NCI-H1092 (cell line): ENCODE measurements at regions not wholly inside any gene's neighbourhood (a gene's known extent, or its start where the extent isn't known, plus 50 kb on each side); places are given as distances from the start of the nearest gene placed in this dataset.

Experiments used
- DNase-seq: peaks from one replicate; lab custom pipeline; 2025; lab: John Stamatoyannopoulos, UW

- DNase-seq, result no peak
Observed at GRCh38 chr22:47394504-47395440, 632.3 kb downstream of the TBC1D22A start.

- DNase-seq, result no peak
Observed at GRCh38 chr22:47393191-47393590, 630.7 kb downstream of the TBC1D22A start.

DNA sequence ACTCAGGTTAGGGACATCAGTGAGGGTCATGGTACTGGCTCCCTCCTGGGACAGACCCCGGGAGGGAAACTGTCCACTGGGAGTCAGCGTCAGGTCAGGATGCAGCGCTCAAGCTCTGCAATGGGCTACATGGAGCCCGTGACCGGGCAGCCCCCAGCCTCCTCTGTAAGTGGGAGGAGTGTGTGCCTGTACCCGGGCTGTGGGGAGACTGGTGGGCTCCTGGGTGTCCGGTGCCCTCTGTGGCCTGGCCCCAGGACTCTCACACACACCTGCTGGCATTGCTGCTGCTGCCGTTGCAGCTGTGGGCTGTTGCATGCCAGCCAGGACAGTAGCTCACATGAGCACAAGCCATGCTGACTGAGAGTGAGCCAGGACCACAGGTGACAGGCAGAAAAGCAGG is 630.3 kb downstream of the TBC1D22A start:
- no peak for DNase-seq

GRCh38 chr22:47392054-47392347 is 629.6 kb downstream of the TBC1D22A start:
- DNase-seq, result no peak

DNA sequence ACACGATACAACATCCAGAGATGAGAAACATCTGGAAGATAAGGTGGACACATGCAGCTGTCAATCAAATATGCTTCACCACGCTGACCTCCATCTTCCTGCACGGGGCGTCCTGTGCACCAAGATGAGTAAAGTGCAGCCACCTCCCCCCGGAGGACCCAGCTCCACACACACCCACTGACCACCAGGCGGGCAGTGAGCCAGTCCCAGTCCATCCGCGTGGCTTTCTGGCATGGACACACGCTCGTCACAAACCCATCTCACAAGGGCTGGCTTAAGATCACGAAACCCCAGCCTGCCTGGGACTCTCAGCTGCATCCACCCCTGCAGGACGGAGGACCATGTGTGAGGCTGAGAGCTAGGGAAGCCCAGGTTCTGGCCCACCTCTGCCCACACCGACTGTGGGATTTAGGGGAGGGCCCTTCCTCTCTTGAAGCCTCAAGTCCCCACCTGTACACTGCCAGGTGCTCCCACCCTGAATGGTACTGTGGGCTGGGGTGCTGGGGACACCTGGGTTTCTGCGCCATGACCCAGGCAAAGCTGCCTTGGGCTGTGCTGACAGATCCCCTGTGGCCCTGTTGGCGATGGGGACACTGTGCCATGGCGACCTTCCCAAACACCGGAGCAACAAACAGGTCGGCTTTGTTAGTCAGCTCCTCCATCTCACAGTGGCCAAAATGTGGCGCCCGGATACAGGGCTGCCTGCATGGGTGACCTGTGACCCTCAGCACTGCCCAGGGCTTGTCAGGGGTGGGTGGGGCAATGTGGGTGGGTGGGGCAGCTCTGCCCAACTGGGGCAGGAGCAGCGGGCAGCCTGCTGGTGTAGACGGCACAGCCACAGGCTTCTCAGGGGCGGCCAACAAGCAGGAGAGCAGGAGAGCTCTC is 629.0 kb downstream of the TBC1D22A start:
- DNase-seq, result no peak

GRCh38 chr22:47390026-47390970 is 627.8 kb downstream of the TBC1D22A start:
- DNase-seq, result no peak

- DNase-seq, result no peak
Observed at GRCh38 chr22:47389201-47389600, 626.8 kb downstream of the TBC1D22A start.

- DNase-seq, result no peak
Observed at GRCh38 chr22:47388778-47389177, 626.3 kb downstream of the TBC1D22A start.

DNA sequence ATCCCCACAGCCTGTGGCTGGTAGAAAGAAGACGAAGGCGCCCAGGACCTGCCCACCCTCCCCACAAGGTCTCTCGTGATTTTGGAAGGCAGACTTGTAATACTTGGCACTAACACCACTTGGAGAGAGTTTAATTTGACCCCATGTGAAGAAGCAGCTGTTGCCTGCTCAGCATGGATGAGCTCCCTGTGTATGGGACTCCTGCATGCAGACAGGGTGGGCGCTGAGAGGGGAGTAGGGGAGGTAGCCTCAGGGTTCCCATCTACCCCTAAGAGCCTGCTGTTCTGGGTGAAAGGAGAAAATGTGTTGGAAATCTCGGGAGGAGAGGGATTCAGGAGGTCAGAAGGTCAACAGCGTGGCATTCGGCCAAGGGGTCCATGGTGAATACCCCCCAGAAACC is 625.9 kb downstream of the TBC1D22A start:
- no peak for DNase-seq

- DNase-seq, result no peak
Observed at GRCh38 chr22:47386812-47387510, 624.5 kb downstream of the TBC1D22A start.

GRCh38 chr22:47384977-47385376 is 622.5 kb downstream of the TBC1D22A start:
- no peak for DNase-seq

GRCh38 chr22:47382164-47382890 is 619.9 kb downstream of the TBC1D22A start:
- no peak for DNase-seq

DNA sequence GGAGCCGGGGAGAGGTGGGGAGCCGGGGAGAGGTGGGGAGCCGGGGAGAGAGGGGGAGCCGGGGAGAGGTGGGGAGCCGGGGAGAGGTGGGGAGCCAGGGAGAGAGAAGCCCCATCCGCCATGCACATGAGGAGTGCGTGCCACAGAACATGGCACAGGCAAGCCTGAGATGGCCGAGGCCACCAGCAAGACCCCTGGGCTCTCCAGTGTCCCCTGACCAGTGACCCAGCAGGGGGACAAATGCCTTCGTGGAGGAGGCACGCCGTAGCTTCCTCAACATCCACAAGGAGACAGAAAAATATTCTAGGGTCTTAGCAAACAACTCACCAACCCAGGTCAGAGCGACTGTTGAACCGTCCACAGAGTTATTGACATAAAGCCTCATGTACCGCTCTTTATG is 618.8 kb downstream of the TBC1D22A start:
- DNase-seq, result no peak

DNA sequence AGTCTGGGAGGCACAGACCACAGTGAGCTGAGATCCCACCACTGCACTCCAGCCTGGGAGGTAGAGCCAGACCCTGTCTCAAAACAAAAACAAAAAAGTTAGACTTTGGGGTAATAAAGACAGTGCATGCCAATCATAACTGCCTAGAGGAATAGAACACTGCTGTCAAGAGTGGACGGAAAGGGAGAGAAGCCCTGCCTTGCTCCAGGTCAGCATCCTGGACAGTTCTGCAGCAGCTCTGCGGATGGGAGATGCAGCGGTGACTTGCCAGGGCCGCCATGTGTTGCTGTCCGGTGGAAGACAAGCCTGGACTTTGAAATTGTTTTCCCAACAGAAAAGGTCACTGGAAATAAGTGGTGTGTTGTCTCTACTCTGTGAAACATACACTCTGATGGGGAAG is 618.2 kb downstream of the TBC1D22A start:
- no peak for DNase-seq

DNA sequence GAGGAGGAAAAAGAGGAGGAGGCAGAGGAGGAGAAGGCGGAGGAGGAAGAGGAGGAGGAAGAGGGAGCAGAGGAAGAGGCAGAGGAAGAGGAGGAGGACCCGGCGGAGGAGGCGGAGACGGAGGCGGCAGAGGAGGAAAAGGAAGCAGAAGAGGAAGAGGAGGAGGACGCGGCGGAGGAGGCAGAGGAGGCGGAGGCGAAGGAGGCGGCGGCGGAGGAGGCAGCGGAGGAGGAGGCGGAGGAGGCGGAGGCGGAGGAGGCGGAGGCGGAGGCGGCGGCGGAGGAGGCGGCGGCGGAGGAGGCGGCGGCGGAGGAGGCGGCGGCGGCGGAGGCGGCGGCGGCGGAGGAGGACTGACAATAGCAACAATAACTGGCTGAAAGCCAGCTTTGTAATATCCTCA is 616.6 kb downstream of the TBC1D22A start:
- no peak for DNase-seq

GRCh38 chr22:47377926-47378560 is 615.6 kb downstream of the TBC1D22A start:
- DNase-seq, result no peak

DNA sequence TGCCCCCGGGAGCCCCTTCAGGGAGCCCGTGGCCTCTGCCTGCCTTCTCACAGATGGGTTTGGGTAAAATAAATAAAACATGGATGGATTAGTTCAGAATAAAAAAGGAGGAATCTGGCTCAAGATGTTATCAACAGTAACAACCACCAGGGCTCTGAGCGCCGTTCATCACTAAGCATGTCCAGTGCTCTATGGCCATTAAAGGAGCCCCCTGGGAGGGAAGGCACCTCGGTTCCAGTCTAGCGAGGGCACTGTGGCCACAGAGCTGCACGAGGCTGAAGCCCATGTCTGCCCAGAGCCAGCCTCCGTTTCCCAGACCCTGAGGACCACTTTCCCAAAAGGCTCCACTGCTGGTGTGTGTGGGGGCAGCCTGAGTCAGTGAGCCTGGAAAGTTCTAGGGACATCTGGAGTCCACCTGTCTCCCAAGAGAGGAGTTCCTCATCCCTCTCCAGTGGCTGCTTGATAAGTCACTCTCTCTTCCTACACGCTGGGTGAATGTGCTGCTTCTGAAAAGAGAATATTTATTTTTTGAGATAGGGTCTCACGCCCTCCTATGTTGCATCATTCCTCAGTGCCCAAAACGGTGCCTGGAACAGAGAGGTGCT is 614.6 kb downstream of the TBC1D22A start:
- DNase-seq, result no peak

GRCh38 chr22:47376322-47376700 is 613.9 kb downstream of the TBC1D22A start:
- no peak for DNase-seq

DNA sequence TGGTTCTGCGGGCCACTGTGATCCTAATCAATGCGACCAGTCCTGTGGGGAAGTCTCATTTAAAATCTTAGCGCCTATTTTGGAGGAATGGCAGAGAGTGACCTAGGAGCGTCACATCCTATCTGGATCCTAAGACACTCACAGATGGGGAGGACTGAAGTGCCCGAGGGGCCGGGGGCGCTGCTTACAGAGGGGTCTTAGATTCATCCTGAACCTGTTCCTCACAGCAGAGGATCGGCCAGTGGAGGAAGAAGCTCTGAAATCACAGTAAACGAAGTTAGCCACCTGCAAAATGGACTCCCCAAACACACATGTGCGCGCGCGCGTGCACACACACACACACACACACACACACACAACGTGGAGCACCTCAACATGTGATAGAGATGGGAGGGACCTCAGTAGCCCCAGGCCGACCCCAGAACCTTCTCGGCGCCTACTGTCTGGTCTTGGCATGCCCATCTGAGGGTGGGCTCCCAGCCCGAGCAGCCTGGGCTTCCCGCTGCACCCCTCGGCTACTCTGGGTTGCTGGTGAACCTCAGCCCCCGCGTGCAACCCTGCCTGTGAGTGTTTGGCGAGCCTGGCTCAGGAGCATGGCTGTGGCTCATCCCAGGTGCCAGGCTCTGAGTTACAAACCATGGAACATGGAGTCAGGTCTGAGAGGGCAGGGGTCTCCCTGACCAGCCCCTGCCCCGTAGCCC is 613.3 kb downstream of the TBC1D22A start:
- no peak for DNase-seq
